Endothelial cell of umbilical vein (primary cell): ENCODE measurements at regions not wholly inside any gene's neighbourhood (a gene's known extent, or its start where the extent isn't known, plus 50 kb on each side); places are given as distances from the start of the nearest gene placed in this dataset.

ENCODE experiments used
- BruUV-seq: library from RNA; stranded (reverse); fragments of 400-500 nt; replicated peaks from 2 replicates; lab custom pipeline; 2021; lab: Mats Ljungman, UMichigan
- CTCF ChIA-PET: fragments of 300-600, 350-600 bp; sonication (Branson Sonifier 250); formaldehyde crosslinking; loops from one replicate; lab custom pipeline; 2021; ENCODE audit warnings: antibody characterized with exemption, inconsistent platforms; lab: Charles Lee
- POLR2A ChIA-PET: fragments of 300-600, 350-600 bp; sonication (Branson Sonifier 250); formaldehyde crosslinking; loops from one replicate; lab custom pipeline; 2021; ENCODE audit warnings: antibody characterized with exemption, inconsistent platforms; lab: Charles Lee
- DNase-seq: peaks from one replicate; pipeline ENCODE4 v3.0.0-alpha.2; 2011; ENCODE audit warnings: low read depth, low spot score
- FAIRE-seq: peaks from 2 replicates; lab custom pipeline; 2011; peaks lifted over from hg19 to GRCh38; lab: Jason Lieb, UNC
- H2AFZ ChIP-seq: 2 replicates; pipeline ENCODE4 v1.6.0; 2012; ENCODE audit warnings: low read depth, low read length, control low read depth, inconsistent platforms
- H3K27ac ChIP-seq: 2 replicates; pipeline ENCODE4 v1.5.1; 2011; ENCODE audit warnings: low read depth, mild to moderate bottlenecking, control low read depth, low read length, moderate library complexity; ENCODE audit not compliant: insufficient read depth
- H3K27me3 ChIP-seq, 2 experiments: 2 replicates each; pipeline versions ENCODE4 v1.6.0 to v1.6.1; 2011; ENCODE audit warnings: low read length in 2 of 2, mixed read lengths in 1 of 2; ENCODE audit not compliant: control insufficient read depth in 2 of 2, insufficient read depth in 2 of 2
- H3K36me3 ChIP-seq, 2 experiments: 2 replicates in 1 of 2; 3 replicates in 1 of 2; pipeline ENCODE4 v1.5.1; 2011; ENCODE audit warnings: low read length in 2 of 2, mild to moderate bottlenecking in 1 of 2, moderate library complexity in 1 of 2; ENCODE audit not compliant: control insufficient read depth in 2 of 2, insufficient read depth in 2 of 2; ENCODE audit errors: extremely low read depth in 1 of 2
- H3K4me1 ChIP-seq: 3 replicates; pipeline ENCODE4 v1.5.1; 2011; ENCODE audit warnings: mild to moderate bottlenecking, low read length; ENCODE audit not compliant: control insufficient read depth, insufficient read depth; ENCODE audit errors: extremely low read depth
- H3K4me2 ChIP-seq: 2 replicates; pipeline ENCODE4 v1.6.1; 2011; ENCODE audit warnings: low read length, control low read depth, mixed read lengths; ENCODE audit not compliant: insufficient read depth
- H3K4me3 ChIP-seq, 3 experiments: fragments of 200-600 bp in 1 of 3; sonication (generic), shearing (Covaris generic) in 1 of 3; replicated peaks in 1 of 3; 2 replicates each; pipeline ENCODE4 v1.5.1; 2011 to 2016; ENCODE audit warnings: control low read depth in 3 of 3, low read length in 3 of 3, mild to moderate bottlenecking in 2 of 3, inconsistent platforms in 1 of 3, low read depth in 1 of 3, moderate library complexity in 1 of 3; ENCODE audit not compliant: insufficient read depth in 1 of 3
- H3K79me2 ChIP-seq: 2 replicates; pipeline ENCODE4 v1.6.0; 2012; ENCODE audit warnings: low read length, inconsistent platforms; ENCODE audit not compliant: control insufficient read depth, insufficient read depth
- H3K9ac ChIP-seq: replicated peaks from 2 replicates; pipeline ENCODE3; 2011; ENCODE audit warnings: low read length, control low read depth; ENCODE audit not compliant: insufficient read depth; ENCODE audit errors: extremely low read depth
- H3K9me1 ChIP-seq: replicated peaks from 3 replicates; pipeline ENCODE4 v1.6.0; 2011; ENCODE audit warnings: mild to moderate bottlenecking, low read length; ENCODE audit not compliant: control insufficient read depth, insufficient read depth; ENCODE audit errors: extremely low read depth
- H3K9me3 ChIP-seq: replicated peaks from 2 replicates; pipeline ENCODE4 v1.5.1; 2012; ENCODE audit warnings: low read length, inconsistent platforms; ENCODE audit not compliant: control insufficient read depth, insufficient read depth
- H4K20me1 ChIP-seq: replicated peaks from 2 replicates; pipeline ENCODE3; 2011; ENCODE audit warnings: mild to moderate bottlenecking, low read length; ENCODE audit not compliant: control insufficient read depth, insufficient read depth; ENCODE audit errors: extremely low read depth
- EZH2 ChIP-seq: IDR thresholded peaks from 2 replicates; pipeline ENCODE4 v1.6.1; 2012; ENCODE audit warnings: borderline replicate concordance, low read depth, mild to moderate bottlenecking, moderate library complexity, low read length, inconsistent platforms; ENCODE audit not compliant: severe bottlenecking
- FOS ChIP-seq: IDR thresholded peaks from 2 replicates; pipeline ENCODE4 v1.6.1; 2011; ENCODE audit warnings: mild to moderate bottlenecking, low read length, moderate library complexity, borderline replicate concordance; ENCODE audit not compliant: insufficient read depth
- GATA2 ChIP-seq: IDR thresholded peaks from 2 replicates; pipeline ENCODE4 v1.7.0; 2011; ENCODE audit warnings: low read depth, mild to moderate bottlenecking, moderate library complexity, mixed read lengths, low read length; ENCODE audit not compliant: insufficient read length, insufficient read depth
- JUN ChIP-seq: IDR thresholded peaks from 2 replicates; pipeline ENCODE4 v1.6.1; 2011; ENCODE audit warnings: borderline replicate concordance, low read depth; ENCODE audit not compliant: insufficient read length, insufficient read depth
- MYC ChIP-seq: IDR thresholded peaks from one replicate; pipeline ENCODE4 v1.6.1; 2011; ENCODE audit warnings: mild to moderate bottlenecking, low read depth, low read length
- POLR2A ChIP-seq: IDR thresholded peaks from 2 replicates; pipeline ENCODE4 v1.6.1; 2012; ENCODE audit warnings: low read depth, mild to moderate bottlenecking, control low read depth, low read length
- POLR2AphosphoS5 ChIP-seq: IDR thresholded peaks from 2 replicates; pipeline ENCODE4 v1.6.1; 2012; ENCODE audit warnings: low read depth, mild to moderate bottlenecking, control low read depth, low read length, moderate library complexity; ENCODE audit not compliant: insufficient read depth
- dilution Hi-C: fragments of 300-500 bp; cut with MboI; formaldehyde crosslinking; loops from one replicate; pipeline ENCODE4 v1.15.0; 2019; ENCODE audit warnings: low sequenced_read_pairs; ENCODE audit not compliant: extremely low pct_ligation_motif_present
- intact Hi-C: fragments of 100-400 bp; cut with micrococcal nuclease; formaldehyde crosslinking; loops from one replicate; pipeline ENCODE4 v1.10.0; 2022
- TF ChIP-seq, protein P1 (sequence below): IDR thresholded peaks from 2 replicates; pipeline ENCODE4 v1.6.1; 2011; ENCODE audit not compliant: insufficient read depth, insufficient read length
- TF ChIP-seq, protein P2 (sequence below), 2 donors: IDR thresholded peaks; 1 replicate in 1 of 2; 2 replicates in 1 of 2; pipeline ENCODE4 v1.5.1; 2011; ENCODE audit warnings: low read length in 2 of 2, mild to moderate bottlenecking in 2 of 2, moderate library complexity in 2 of 2, control low read depth in 1 of 2, inconsistent platforms in 1 of 2, low read depth in 1 of 2; ENCODE audit not compliant: insufficient read depth in 1 of 2; ENCODE audit errors: extremely low read depth in 1 of 2

DNA sequence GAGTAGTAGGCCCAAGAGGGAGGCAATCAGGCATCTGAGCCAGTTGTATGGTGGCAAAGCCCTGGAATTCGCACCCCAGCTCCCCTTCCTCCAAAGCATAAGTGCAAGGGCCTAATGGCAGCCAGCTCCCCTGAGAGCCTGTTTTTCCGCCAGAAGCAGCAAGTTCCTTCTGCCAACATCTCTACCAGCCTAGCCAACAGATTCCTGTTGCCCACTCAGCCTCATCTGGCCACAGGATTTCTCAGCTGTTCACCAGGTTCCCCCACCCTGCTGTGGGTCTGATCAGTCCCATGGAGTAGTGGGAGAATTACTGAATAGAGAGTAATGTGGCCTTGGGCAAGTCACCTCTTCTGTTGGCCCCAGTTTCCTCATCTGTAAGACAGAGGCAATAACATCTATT is 186.2 kb upstream of the PDE1C start:
- Histone ChIP-seq H3K9me3 (no peaks in the 10 kb centered on the region), H4K20me1 (no peaks in the 10 kb centered on the region), H3K9me1 (no peaks in the 10 kb centered on the region), H3K79me2 (no peaks in the 10 kb centered on the region), H3K27me3 (no peaks in the 10 kb centered on the region), H3K4me3 (no peak overlapping the region), H3K4me2 (no peak overlapping the region), H3K36me3 (no peaks in the 10 kb centered on the region), H2AFZ (no peak overlapping the region), H3K27ac (no peak overlapping the region), H3K9ac (no peak overlapping the region), H3K4me1 (no peaks in the 10 kb centered on the region)
- no peak for FAIRE-seq
- dilution Hi-C loops (no loop called here), intact Hi-C loops (no loop called here)
- CTCF ChIA-PET: interaction anchor here (0.8 kb wide), 2 partner anchors 26 to 46 kb away, joined by 3 read pairs; no protein-coding TSS in a partner anchor
- POLR2A ChIA-PET: no interaction called here
- no TSS peak for BruUV-seq
- TF ChIP-seq POLR2A (no peak), POLR2AphosphoS5 (no peak), FOS (no peak), EZH2 (no peak), MYC (no peak), GATA2 (no peak), JUN (no peak)
- TF ChIP-seq, protein P1, sequence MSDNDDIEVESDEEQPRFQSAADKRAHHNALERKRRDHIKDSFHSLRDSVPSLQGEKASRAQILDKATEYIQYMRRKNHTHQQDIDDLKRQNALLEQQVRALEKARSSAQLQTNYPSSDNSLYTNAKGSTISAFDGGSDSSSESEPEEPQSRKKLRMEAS: no peak
- TF ChIP-seq, protein P2, sequence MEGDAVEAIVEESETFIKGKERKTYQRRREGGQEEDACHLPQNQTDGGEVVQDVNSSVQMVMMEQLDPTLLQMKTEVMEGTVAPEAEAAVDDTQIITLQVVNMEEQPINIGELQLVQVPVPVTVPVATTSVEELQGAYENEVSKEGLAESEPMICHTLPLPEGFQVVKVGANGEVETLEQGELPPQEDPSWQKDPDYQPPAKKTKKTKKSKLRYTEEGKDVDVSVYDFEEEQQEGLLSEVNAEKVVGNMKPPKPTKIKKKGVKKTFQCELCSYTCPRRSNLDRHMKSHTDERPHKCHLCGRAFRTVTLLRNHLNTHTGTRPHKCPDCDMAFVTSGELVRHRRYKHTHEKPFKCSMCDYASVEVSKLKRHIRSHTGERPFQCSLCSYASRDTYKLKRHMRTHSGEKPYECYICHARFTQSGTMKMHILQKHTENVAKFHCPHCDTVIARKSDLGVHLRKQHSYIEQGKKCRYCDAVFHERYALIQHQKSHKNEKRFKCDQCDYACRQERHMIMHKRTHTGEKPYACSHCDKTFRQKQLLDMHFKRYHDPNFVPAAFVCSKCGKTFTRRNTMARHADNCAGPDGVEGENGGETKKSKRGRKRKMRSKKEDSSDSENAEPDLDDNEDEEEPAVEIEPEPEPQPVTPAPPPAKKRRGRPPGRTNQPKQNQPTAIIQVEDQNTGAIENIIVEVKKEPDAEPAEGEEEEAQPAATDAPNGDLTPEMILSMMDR (IDR thresholded peaks at IDR 0.05; ENCODE audit: extremely low read depth in 1 of 2, insufficient read depth in 1 of 2, low read depth in 1 of 2, low read length in 2 of 2): no peak
- no peak for DNase-seq
